ENCODE measurements at regions not wholly inside any gene's neighbourhood (a gene's known extent, or its start where the extent isn't known, plus 50 kb on each side); places are given as distances from the start of the nearest gene placed in this dataset.

GRCh38 chr6:16883414-16883813 lies 122.2 kb upstream of the ATXN1 start:
- TF ChIP-seq POLR2A (IDR thresholded peaks at IDR 0.05; ENCODE audit: low read depth, low read length) (no peak), POLR2AphosphoS5 (IDR thresholded peaks at IDR 0.05; ENCODE audit: low read depth, low read length) (no peak), TAF1 (IDR thresholded peaks at IDR 0.05; ENCODE audit: borderline replicate concordance, low read depth, low read length) (no peak)
